ENCODE measurements at regions not wholly inside any gene's neighbourhood (a gene's known extent, or its start where the extent isn't known, plus 50 kb on each side); places are given as distances from the start of the nearest gene placed in this dataset.

- Histone ChIP-seq H3K27me3 (no peaks in the 10 kb centered on the region), H3K4me1 (no peaks in the 10 kb centered on the region), H3K9me3 (no peaks in the 10 kb centered on the region), H3K4me3 (no peak overlapping the region), H3K27ac (no peak overlapping the region), H3K36me3 (no peaks in the 10 kb centered on the region)
- TF ChIP-seq, protein P1, sequence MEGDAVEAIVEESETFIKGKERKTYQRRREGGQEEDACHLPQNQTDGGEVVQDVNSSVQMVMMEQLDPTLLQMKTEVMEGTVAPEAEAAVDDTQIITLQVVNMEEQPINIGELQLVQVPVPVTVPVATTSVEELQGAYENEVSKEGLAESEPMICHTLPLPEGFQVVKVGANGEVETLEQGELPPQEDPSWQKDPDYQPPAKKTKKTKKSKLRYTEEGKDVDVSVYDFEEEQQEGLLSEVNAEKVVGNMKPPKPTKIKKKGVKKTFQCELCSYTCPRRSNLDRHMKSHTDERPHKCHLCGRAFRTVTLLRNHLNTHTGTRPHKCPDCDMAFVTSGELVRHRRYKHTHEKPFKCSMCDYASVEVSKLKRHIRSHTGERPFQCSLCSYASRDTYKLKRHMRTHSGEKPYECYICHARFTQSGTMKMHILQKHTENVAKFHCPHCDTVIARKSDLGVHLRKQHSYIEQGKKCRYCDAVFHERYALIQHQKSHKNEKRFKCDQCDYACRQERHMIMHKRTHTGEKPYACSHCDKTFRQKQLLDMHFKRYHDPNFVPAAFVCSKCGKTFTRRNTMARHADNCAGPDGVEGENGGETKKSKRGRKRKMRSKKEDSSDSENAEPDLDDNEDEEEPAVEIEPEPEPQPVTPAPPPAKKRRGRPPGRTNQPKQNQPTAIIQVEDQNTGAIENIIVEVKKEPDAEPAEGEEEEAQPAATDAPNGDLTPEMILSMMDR (IDR thresholded peaks at IDR 0.05) = no peak
- no peak for DNase-seq (ENCODE audit: low spot score)
These were observed 85.7 kb downstream of the RFPL4B start for GRCh38 chr6:112432853-112433252.

DNA sequence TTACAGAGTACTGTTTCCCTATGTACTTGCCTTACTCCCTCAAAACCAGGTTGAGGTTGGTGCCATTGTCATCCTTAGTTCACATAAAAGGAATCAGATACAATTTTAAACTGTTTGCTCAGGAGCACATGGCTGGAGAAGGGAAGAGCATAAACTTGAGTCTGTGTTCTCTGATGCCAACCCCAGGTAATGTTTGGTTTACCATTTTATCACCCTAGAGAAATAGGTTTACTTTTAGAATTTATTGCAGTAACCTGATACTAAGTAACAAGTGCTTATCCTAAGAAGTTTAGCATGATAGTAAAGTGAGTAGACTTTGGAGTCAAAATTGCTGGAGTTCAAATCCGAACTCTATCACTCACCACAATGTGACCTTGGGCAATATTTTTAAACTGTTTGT is 86.3 kb downstream of the RFPL4B start:
- H3K27me3 ChIP-seq = no peaks in the 10 kb centered on the region
- no peak overlapping the region for H3K4me3 ChIP-seq
- no peak for DNase-seq (ENCODE audit: low spot score)
- H3K27ac ChIP-seq = no peak overlapping the region
- no peaks in the 10 kb centered on the region for H3K36me3 ChIP-seq
- H3K4me1 ChIP-seq = no peaks in the 10 kb centered on the region
- TF ChIP-seq, protein P1 (IDR thresholded peaks at IDR 0.05) = no peak
- no peaks in the 10 kb centered on the region for H3K9me3 ChIP-seq

GRCh38 chr6:112434896-112435435 is 87.8 kb downstream of the RFPL4B start:
- no peak for DNase-seq (ENCODE audit: low spot score)
- H3K27ac ChIP-seq = no peak overlapping the region
- H3K36me3 ChIP-seq = no peaks in the 10 kb centered on the region
- H3K9me3 ChIP-seq = no peaks in the 10 kb centered on the region
- peaks cover 0 to 5% of the 10 kb centered on the region in 2 donors for H3K4me1 ChIP-seq
- TF ChIP-seq, protein P1 (IDR thresholded peaks at IDR 0.05) = no peak
- no peaks in the 10 kb centered on the region for H3K27me3 ChIP-seq
- H3K4me3 ChIP-seq = no peak overlapping the region

- H3K27ac ChIP-seq = no peak overlapping the region
- no peak for DNase-seq (ENCODE audit: low spot score)
- peaks cover 0 to 5% of the 10 kb centered on the region in 2 donors for H3K4me1 ChIP-seq
- H3K36me3 ChIP-seq = no peaks in the 10 kb centered on the region
- no peaks in the 10 kb centered on the region for H3K27me3 ChIP-seq
- TF ChIP-seq, protein P1 (IDR thresholded peaks at IDR 0.05) = no peak
- no peak overlapping the region for H3K4me3 ChIP-seq
- H3K9me3 ChIP-seq = no peaks in the 10 kb centered on the region
These were observed 89.9 kb downstream of the RFPL4B start for GRCh38 chr6:112437058-112437457.

GRCh38 chr6:112439010-112439409 is 91.9 kb downstream of the RFPL4B start:
- no peak overlapping the region for H3K27ac ChIP-seq
- no peak for DNase-seq (ENCODE audit: low spot score)

More at GRCh38 chr6:112439010-112439409, 91.9 kb downstream of the RFPL4B start:
- TF ChIP-seq, protein P1 (IDR thresholded peaks at IDR 0.05) = no peak
- no peaks in the 10 kb centered on the region for H3K9me3 ChIP-seq
- no peaks in the 10 kb centered on the region for H3K36me3 ChIP-seq
- no peak overlapping the region for H3K4me3 ChIP-seq
- H3K4me1 ChIP-seq = peaks cover 0 to 5% of the 10 kb centered on the region in 2 donors
- H3K27me3 ChIP-seq = no peaks in the 10 kb centered on the region
